GM12878 (cell line): ENCODE measurements at regions not wholly inside any gene's neighbourhood (a gene's known extent, or its start where the extent isn't known, plus 50 kb on each side); places are given as distances from the start of the nearest gene placed in this dataset.

ENCODE experiments used
- ATAC-seq: fragments of 200-7000 bp; cut with Tn5 transposase; 3 replicates; pipeline ENCODE4 v1.9.1; 2020; ENCODE audit warnings: mild to moderate bottlenecking, moderate library complexity
- BruUV-seq: library from RNA; stranded (reverse); fragments of 400-500 nt; replicated peaks from 2 replicates; lab custom pipeline; 2021; lab: Mats Ljungman, UMichigan
- CTCF ChIA-PET: fragments of 300-600 bp; sonication (Branson Sonifier 250); formaldehyde crosslinking; extraction: SDS; loops from one replicate; lab custom pipeline; 2021; ENCODE audit warnings: inconsistent platforms; lab: Yijun Ruan, JAX
- POLR2A ChIA-PET: fragments of 350-600 bp; formaldehyde crosslinking; extraction: SDS; loops from one replicate; lab custom pipeline; 2021; ENCODE audit warnings: inconsistent platforms; lab: Charles Lee
- RAD21 ChIA-PET: fragments of 300-600 bp; sonication (Branson Sonifier 250); formaldehyde crosslinking; loops from one replicate; lab custom pipeline; 2023; ENCODE audit warnings: antibody characterized with exemption; ENCODE audit not compliant: unreplicated experiment; lab: Charles Lee
- SMC1A ChIA-PET: fragments of 300-600 bp; sonication (Branson Sonifier 250); formaldehyde crosslinking; loops from one replicate; lab custom pipeline; 2023; ENCODE audit not compliant: unreplicated experiment, uncharacterized antibody; lab: Charles Lee
- DNase-seq: peaks from one replicate; pipeline ENCODE4 v3.0.0-alpha.2; 2011; ENCODE audit warnings: low read depth, low spot score
- FAIRE-seq: peaks from 3 replicates; lab custom pipeline; 2011; peaks lifted over from hg19 to GRCh38; lab: Jason Lieb, UNC
- H2AFZ ChIP-seq: 2 replicates; pipeline ENCODE4 v1.6.0; 2011; ENCODE audit warnings: low read depth, low read length, control low read depth; ENCODE audit not compliant: control insufficient read depth
- H3K27ac ChIP-seq: 2 replicates; pipeline ENCODE4 v1.5.1; 2011; ENCODE audit warnings: control low read depth; ENCODE audit not compliant: control insufficient read depth, insufficient read depth
- H3K27me3 ChIP-seq, 2 experiments: replicated peaks in 1 of 2; 2 replicates each; pipeline versions ENCODE4 v1.6.0 to v1.6.1; 2011; ENCODE audit warnings: low read length in 1 of 2; ENCODE audit not compliant: control insufficient read depth in 2 of 2, insufficient read depth in 2 of 2
- H3K36me3 ChIP-seq, 2 experiments: 2 replicates each; pipeline ENCODE4 v1.5.1; 2011; ENCODE audit warnings: low read length in 1 of 2; ENCODE audit not compliant: control insufficient read depth in 2 of 2, insufficient read depth in 2 of 2
- H3K4me1 ChIP-seq: 2 replicates; pipeline ENCODE4 v1.6.1; 2011; ENCODE audit warnings: mild to moderate bottlenecking, low read length, moderate library complexity, mixed read lengths; ENCODE audit not compliant: control insufficient read depth, insufficient read depth
- H3K4me2 ChIP-seq: 2 replicates; pipeline ENCODE4 v1.6.0; 2011; ENCODE audit warnings: control low read depth; ENCODE audit not compliant: control insufficient read depth, insufficient read depth
- H3K4me3 ChIP-seq: fragments of 200-600 bp; sonication (generic); 2 replicates; pipeline ENCODE4 v1.5.1; 2016
- H3K79me2 ChIP-seq: 2 replicates; pipeline ENCODE4 v1.6.0; 2011; ENCODE audit warnings: low read length; ENCODE audit not compliant: control insufficient read depth, insufficient read depth
- H3K9ac ChIP-seq: 2 replicates; pipeline ENCODE4 v1.8.0; 2011; ENCODE audit warnings: low read length, control low read depth, mixed read lengths; ENCODE audit not compliant: control insufficient read depth, insufficient read depth
- H3K9me3 ChIP-seq: replicated peaks from 3 replicates; pipeline ENCODE4 v1.5.1; 2011; ENCODE audit warnings: mild to moderate bottlenecking, low read length; ENCODE audit not compliant: control insufficient read depth, insufficient read depth
- H4K20me1 ChIP-seq: 2 replicates; pipeline ENCODE4 v1.6.0; 2011; ENCODE audit not compliant: control insufficient read depth, insufficient read depth
- ASH2L ChIP-seq: fragments of 300-600, 200-600 bp; sonication (generic); IDR thresholded peaks from 2 replicates; pipeline ENCODE4 v1.6.1; 2017; ENCODE audit warnings: low read depth, mild to moderate bottlenecking, borderline replicate concordance
- FOS ChIP-seq: IDR thresholded peaks from 3 replicates; pipeline ENCODE4 v1.6.1; 2011; ENCODE audit warnings: borderline replicate concordance; ENCODE audit not compliant: insufficient read length; ENCODE audit errors: extremely low read depth
- IKZF2 ChIP-seq, 2 experiments: fragments of 450-650 bp; IDR thresholded peaks; 2 replicates each; pipeline ENCODE4 v1.6.1; 2017; ENCODE audit warnings: mild to moderate bottlenecking in 2 of 2, moderate library complexity in 2 of 2
- KAT2A ChIP-seq: conservative IDR thresholded peaks from 2 replicates; pipeline ENCODE4 v1.6.1; 2011; ENCODE audit warnings: low read depth, low read length; ENCODE audit not compliant: control insufficient read depth
- MYB ChIP-seq: fragments of 150-350 bp; IDR thresholded peaks from 2 replicates; pipeline ENCODE4 v1.6.1; 2014; ENCODE audit warnings: mild to moderate bottlenecking, low read depth, low read length, borderline replicate concordance
- NFIC ChIP-seq: IDR thresholded peaks from 2 replicates; pipeline ENCODE4 v1.6.1; 2012; ENCODE audit warnings: low read depth, mild to moderate bottlenecking, inconsistent platforms, low read length, moderate library complexity
- NFYB ChIP-seq: IDR thresholded peaks from 2 replicates; pipeline ENCODE4 v1.6.1; 2011; ENCODE audit warnings: low read depth, mild to moderate bottlenecking, low read length, improper control_type of control experiment, moderate library complexity; ENCODE audit not compliant: insufficient read depth
- RAD51 ChIP-seq: fragments of 450-650 bp; IDR thresholded peaks from 2 replicates; pipeline ENCODE4 v1.6.1; 2016; ENCODE audit warnings: moderate library complexity, mild to moderate bottlenecking, inconsistent platforms
- SMC3 ChIP-seq: IDR thresholded peaks from 2 replicates; pipeline ENCODE4 v1.6.1; 2011; ENCODE audit warnings: low read length, improper control_type of control experiment, borderline replicate concordance
- TARDBP ChIP-seq: IDR thresholded peaks from 2 replicates; pipeline ENCODE4 v1.6.1; 2016; ENCODE audit warnings: borderline replicate concordance
- TCF7 ChIP-seq: IDR thresholded peaks from 2 replicates; pipeline ENCODE4 v1.6.1; 2014; ENCODE audit warnings: antibody characterized with exemption, borderline replicate concordance
- ZNF622 ChIP-seq: fragments of 450-650 bp; IDR thresholded peaks from 2 replicates; pipeline ENCODE4 v1.6.1; 2017; ENCODE audit warnings: mild to moderate bottlenecking, inconsistent platforms
- WGBS: methylation state at CpG from one replicate; pipeline ENCODE4 v1.1.6; 2016; ENCODE audit warnings: low lambda C conversion rate; ENCODE audit not compliant: insufficient replicate concordance, insufficient coverage; ENCODE audit errors: missing lambda C conversion rate; 5-methylcytosine and 5-hydroxymethylcytosine counted together
- in situ Hi-C: fragments of 300-500 bp; cut with MboI; formaldehyde crosslinking; loops from 9 replicates; pipeline ENCODE4 v1.14.3; 2018; ENCODE audit warnings: mixed read lengths
- intact Hi-C: fragments of 100-400 bp; cut with micrococcal nuclease; formaldehyde crosslinking; loops from one replicate; pipeline ENCODE4 v1.14.2; 2022; ENCODE audit not compliant: unreplicated experiment
- TF ChIP-seq, protein P1 (sequence below): IDR thresholded peaks from 2 replicates; pipeline ENCODE4 v1.6.1; 2012; ENCODE audit warnings: low read depth, low read length, improper control_type of control experiment

DNA sequence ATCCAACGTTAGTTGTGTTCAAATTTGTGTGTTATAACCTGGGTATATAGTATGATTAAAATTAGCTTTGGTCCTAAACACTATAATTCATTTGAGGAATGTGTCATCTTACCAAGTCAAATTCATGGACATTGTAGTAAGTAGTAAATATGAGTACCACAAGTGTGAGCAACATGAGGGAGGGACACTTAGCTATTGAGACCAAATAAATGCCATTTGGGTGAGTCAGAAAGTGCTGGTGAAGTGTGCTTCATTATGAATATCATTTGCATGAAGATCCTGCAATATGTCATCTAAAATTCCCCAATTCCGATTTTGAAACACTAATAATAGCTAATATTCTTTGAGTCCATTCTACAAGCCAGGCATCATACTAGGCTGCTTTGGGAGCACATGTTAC lies 336.7 kb upstream of the KIF2A start:
- TF ChIP-seq FOS (no peak), MYB (no peak), SMC3 (no peak), RAD51 (no peak), NFYB (no peak), IKZF2 (IDR thresholded peaks at IDR 0.05) (no peak), NFIC (no peak), KAT2A (no peak), TCF7 (no peak), ZNF622 (no peak), TARDBP (no peak), ASH2L (no peak)
- TF ChIP-seq, protein P1, sequence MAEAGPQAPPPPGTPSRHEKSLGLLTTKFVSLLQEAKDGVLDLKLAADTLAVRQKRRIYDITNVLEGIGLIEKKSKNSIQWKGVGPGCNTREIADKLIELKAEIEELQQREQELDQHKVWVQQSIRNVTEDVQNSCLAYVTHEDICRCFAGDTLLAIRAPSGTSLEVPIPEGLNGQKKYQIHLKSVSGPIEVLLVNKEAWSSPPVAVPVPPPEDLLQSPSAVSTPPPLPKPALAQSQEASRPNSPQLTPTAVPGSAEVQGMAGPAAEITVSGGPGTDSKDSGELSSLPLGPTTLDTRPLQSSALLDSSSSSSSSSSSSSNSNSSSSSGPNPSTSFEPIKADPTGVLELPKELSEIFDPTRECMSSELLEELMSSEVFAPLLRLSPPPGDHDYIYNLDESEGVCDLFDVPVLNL = no peak
- H3K36me3 ChIP-seq = no peaks in the 10 kb centered on the region
- intact Hi-C loops (no loop called here), in situ Hi-C loops (no loop called here)
- ATAC-seq = no peak
- CTCF ChIA-PET = interaction anchor here (0.6 to 0.7 kb wide), 2 partner anchors 73 to 355 kb away, joined by 3 to 4 read pairs; no protein-coding TSS in a partner anchor
- POLR2A ChIA-PET = no interaction called here
- H4K20me1 ChIP-seq = no peaks in the 10 kb centered on the region
- FAIRE-seq = no peak
- no peak overlapping the region for H3K4me2 ChIP-seq
- 0% methylated on average over 2 of the region's 2 CpGs for WGBS
- BruUV-seq = no TSS peak
- H2AFZ ChIP-seq = no peak overlapping the region
- H3K9ac ChIP-seq = no peak overlapping the region
- no peaks in the 10 kb centered on the region for H3K4me1 ChIP-seq
- no peak for DNase-seq
- SMC1A ChIA-PET = no interaction called here
- no peaks in the 10 kb centered on the region for H3K9me3 ChIP-seq
- no peak overlapping the region for H3K4me3 ChIP-seq
- H3K79me2 ChIP-seq = no peaks in the 10 kb centered on the region
- RAD21 ChIA-PET = no interaction called here
- no peaks in the 10 kb centered on the region; a peak in 1 of 4 replicates for H3K27me3 ChIP-seq
- no peak overlapping the region for H3K27ac ChIP-seq
